Breast epithelium (tissue), 3 donors: ENCODE measurements at regions not wholly inside any gene's neighbourhood (a gene's known extent, or its start where the extent isn't known, plus 50 kb on each side); places are given as distances from the start of the nearest gene placed in this dataset.

Experiments
- POLR2A ChIP-seq: fragments of 450-650 bp; IDR thresholded peaks from one replicate; pipeline ENCODE4 v1.6.1; 2016; ENCODE audit warnings: antibody characterized with exemption, mild to moderate bottlenecking, moderate library complexity
- TF ChIP-seq, protein P1 (sequence below), 3 donors: fragments of 450-650 bp; IDR thresholded peaks; one replicate each; pipeline ENCODE4 v1.5.1; 2016 to 2017; ENCODE audit warnings: antibody characterized with exemption in 3 of 3, mild to moderate bottlenecking in 3 of 3, moderate library complexity in 3 of 3

DNA sequence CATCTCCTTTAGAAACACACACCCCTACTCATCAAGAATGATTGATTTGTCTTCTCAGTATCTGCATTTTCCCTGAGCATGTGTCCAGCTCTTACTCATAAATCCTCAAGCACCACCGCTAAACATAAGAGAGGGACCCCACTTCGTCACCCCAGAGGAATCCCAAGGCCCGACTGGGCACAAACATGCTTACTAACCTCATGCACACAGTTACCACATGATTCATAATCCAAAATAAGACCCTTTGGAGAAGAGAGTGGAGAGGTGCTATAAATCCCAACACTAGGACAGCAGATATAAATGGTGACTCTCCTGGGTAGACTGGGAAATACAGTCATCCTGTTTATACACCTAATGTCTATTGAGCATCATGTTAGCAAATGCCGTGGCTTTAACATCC, 843.2 kb upstream of the ID2 start:
- TF ChIP-seq, protein P1, sequence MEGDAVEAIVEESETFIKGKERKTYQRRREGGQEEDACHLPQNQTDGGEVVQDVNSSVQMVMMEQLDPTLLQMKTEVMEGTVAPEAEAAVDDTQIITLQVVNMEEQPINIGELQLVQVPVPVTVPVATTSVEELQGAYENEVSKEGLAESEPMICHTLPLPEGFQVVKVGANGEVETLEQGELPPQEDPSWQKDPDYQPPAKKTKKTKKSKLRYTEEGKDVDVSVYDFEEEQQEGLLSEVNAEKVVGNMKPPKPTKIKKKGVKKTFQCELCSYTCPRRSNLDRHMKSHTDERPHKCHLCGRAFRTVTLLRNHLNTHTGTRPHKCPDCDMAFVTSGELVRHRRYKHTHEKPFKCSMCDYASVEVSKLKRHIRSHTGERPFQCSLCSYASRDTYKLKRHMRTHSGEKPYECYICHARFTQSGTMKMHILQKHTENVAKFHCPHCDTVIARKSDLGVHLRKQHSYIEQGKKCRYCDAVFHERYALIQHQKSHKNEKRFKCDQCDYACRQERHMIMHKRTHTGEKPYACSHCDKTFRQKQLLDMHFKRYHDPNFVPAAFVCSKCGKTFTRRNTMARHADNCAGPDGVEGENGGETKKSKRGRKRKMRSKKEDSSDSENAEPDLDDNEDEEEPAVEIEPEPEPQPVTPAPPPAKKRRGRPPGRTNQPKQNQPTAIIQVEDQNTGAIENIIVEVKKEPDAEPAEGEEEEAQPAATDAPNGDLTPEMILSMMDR (IDR thresholded peaks at IDR 0.05): no peak
- TF ChIP-seq POLR2A: no peak
